HL-60 (cell line): ENCODE measurements at regions not wholly inside any gene's neighbourhood (a gene's known extent, or its start where the extent isn't known, plus 50 kb on each side); places are given as distances from the start of the nearest gene placed in this dataset.

ENCODE experiments used
- DNase-seq, 2 experiments: peaks; one replicate each; pipeline ENCODE4 v3.0.0-alpha.2; 2010 to 2020; ENCODE audit warnings: low read depth in 1 of 2, low spot score in 1 of 2
- H3K27ac ChIP-seq: fragments of 250-450 bp; sonication (Bioruptor Pico); replicated peaks from 2 replicates; pipeline ENCODE4 v1.5.1; 2020; ENCODE audit warnings: mild to moderate bottlenecking, moderate library complexity
- H3K27me3 ChIP-seq: fragments of 250-450 bp; sonication (Bioruptor Pico); 2 replicates; pipeline ENCODE4 v1.5.1; 2021; ENCODE audit warnings: mild to moderate bottlenecking, moderate library complexity; ENCODE audit not compliant: insufficient read depth, poor library complexity, severe bottlenecking
- H3K4me3 ChIP-seq: replicated peaks from 2 replicates; pipeline ENCODE4 v1.5.1; 2011; ENCODE audit warnings: mild to moderate bottlenecking, control low read depth, low read length; ENCODE audit not compliant: insufficient read depth
- GABPA ChIP-seq: IDR thresholded peaks from 2 replicates; pipeline ENCODE4 v1.6.1; 2012; ENCODE audit warnings: low read depth
- POLR2AphosphoS5 ChIP-seq: IDR thresholded peaks from 2 replicates; pipeline ENCODE4 v1.6.1; 2012; ENCODE audit warnings: low read depth
- SPI1 ChIP-seq: IDR thresholded peaks from 2 replicates; pipeline ENCODE4 v1.6.1; 2012; ENCODE audit warnings: low read depth, mild to moderate bottlenecking, borderline replicate concordance
- TF ChIP-seq, protein P1 (sequence below): IDR thresholded peaks from one replicate; pipeline ENCODE4 v1.5.1; 2011; ENCODE audit warnings: low read length, control low read depth, inconsistent platforms; ENCODE audit not compliant: insufficient read depth
- TF ChIP-seq, protein P2 (sequence below): IDR thresholded peaks from 2 replicates; pipeline ENCODE4 v1.6.1; 2012; ENCODE audit warnings: low read depth; ENCODE audit not compliant: insufficient replicate concordance

DNA sequence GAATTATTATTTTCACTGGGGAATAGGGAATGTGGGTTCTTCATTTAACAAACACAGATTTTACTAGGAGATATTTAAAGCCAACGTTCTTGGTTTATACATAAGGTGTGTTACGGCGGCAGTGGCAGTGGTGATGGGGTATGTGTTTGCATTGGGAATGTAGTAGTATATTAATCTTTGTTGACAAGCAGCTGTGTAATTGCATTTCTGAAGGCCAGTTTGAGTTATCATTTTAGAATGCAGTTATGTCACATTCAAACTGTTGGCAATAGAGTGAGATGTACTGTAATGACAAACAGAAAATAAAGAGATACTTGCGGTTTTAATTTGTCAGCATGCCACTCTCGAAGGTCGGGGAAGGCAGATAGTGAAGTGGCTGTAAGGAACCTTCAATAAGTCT lies 628.6 kb upstream of the POM121L12 start:
- Histone ChIP-seq H3K27me3 (no peaks in the 10 kb centered on the region), H3K27ac (no peak overlapping the region), H3K4me3 (no peak overlapping the region)
- TF ChIP-seq GABPA, result no peak
- TF ChIP-seq SPI1, result no peak
- TF ChIP-seq, protein P1, sequence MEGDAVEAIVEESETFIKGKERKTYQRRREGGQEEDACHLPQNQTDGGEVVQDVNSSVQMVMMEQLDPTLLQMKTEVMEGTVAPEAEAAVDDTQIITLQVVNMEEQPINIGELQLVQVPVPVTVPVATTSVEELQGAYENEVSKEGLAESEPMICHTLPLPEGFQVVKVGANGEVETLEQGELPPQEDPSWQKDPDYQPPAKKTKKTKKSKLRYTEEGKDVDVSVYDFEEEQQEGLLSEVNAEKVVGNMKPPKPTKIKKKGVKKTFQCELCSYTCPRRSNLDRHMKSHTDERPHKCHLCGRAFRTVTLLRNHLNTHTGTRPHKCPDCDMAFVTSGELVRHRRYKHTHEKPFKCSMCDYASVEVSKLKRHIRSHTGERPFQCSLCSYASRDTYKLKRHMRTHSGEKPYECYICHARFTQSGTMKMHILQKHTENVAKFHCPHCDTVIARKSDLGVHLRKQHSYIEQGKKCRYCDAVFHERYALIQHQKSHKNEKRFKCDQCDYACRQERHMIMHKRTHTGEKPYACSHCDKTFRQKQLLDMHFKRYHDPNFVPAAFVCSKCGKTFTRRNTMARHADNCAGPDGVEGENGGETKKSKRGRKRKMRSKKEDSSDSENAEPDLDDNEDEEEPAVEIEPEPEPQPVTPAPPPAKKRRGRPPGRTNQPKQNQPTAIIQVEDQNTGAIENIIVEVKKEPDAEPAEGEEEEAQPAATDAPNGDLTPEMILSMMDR, result no peak
- TF ChIP-seq, protein P2, sequence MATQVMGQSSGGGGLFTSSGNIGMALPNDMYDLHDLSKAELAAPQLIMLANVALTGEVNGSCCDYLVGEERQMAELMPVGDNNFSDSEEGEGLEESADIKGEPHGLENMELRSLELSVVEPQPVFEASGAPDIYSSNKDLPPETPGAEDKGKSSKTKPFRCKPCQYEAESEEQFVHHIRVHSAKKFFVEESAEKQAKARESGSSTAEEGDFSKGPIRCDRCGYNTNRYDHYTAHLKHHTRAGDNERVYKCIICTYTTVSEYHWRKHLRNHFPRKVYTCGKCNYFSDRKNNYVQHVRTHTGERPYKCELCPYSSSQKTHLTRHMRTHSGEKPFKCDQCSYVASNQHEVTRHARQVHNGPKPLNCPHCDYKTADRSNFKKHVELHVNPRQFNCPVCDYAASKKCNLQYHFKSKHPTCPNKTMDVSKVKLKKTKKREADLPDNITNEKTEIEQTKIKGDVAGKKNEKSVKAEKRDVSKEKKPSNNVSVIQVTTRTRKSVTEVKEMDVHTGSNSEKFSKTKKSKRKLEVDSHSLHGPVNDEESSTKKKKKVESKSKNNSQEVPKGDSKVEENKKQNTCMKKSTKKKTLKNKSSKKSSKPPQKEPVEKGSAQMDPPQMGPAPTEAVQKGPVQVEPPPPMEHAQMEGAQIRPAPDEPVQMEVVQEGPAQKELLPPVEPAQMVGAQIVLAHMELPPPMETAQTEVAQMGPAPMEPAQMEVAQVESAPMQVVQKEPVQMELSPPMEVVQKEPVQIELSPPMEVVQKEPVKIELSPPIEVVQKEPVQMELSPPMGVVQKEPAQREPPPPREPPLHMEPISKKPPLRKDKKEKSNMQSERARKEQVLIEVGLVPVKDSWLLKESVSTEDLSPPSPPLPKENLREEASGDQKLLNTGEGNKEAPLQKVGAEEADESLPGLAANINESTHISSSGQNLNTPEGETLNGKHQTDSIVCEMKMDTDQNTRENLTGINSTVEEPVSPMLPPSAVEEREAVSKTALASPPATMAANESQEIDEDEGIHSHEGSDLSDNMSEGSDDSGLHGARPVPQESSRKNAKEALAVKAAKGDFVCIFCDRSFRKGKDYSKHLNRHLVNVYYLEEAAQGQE, result no peak
- TF ChIP-seq POLR2AphosphoS5, result no peak
- no peak for DNase-seq

DNA sequence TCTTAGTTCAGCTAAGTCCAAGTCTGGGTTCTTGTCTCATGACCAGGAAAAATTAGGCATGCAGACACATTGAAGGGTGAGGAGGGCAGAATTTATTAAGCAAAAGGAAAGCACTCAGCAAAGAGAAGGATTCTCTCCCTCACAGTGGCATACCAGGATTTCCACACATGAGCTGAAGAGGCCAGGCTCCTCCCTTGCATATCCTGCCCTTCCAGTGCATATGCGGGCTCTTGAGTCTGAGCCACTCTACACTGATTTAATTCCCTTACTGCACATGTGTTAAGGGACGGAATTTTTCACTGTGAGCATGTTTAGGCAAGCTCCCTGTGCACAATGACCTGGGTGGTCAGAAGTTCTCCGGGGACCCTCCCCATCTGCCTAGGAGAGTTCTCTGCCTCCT lies 652.7 kb upstream of the POM121L12 start:
- Histone ChIP-seq H3K4me3 (no peak overlapping the region), H3K27me3 (no peaks in the 10 kb centered on the region), H3K27ac (no peak overlapping the region)
- no peak for DNase-seq
- TF ChIP-seq, protein P2, result no peak
- TF ChIP-seq, protein P1, result no peak
- TF ChIP-seq POLR2AphosphoS5, result no peak
- no peak for TF ChIP-seq GABPA
- TF ChIP-seq SPI1, result no peak

DNA sequence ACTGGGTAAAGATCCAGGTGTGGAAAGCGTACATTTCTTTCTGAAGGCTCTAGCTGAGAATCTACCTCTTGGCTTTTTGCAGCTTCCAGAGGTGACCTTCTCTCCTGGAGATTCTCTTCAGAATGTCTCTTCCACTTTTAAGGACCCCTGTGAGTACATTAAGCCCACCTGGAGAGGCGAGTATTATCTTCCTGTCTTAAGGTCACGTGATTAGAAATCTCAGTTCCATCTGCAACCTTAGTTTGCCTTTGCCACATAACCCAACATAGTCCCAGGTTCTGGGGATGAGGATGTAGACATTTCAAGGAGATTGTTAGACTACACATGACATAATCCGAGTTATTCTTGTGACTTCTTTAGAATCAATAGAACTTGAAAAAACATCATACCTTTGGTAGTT lies 665.5 kb upstream of the POM121L12 start:
- H3K27me3 ChIP-seq, result no peaks in the 10 kb centered on the region
- no peak for DNase-seq
- no peak overlapping the region for H3K27ac ChIP-seq
- TF ChIP-seq GABPA, result no peak
- TF ChIP-seq, protein P2, result no peak
- TF ChIP-seq, protein P1, result no peak
- no peak for TF ChIP-seq SPI1
- no peak for TF ChIP-seq POLR2AphosphoS5
- no peak overlapping the region for H3K4me3 ChIP-seq
